SU-DHL-6 (cell line): ENCODE measurements at regions not wholly inside any gene's neighbourhood (a gene's known extent, or its start where the extent isn't known, plus 50 kb on each side); places are given as distances from the start of the nearest gene placed in this dataset.

ENCODE experiments used
- H2AFZ ChIP-seq: fragments of 200-600 bp; sonication (generic); 2 replicates; pipeline ENCODE4 v1.6.1; 2014; ENCODE audit warnings: low read depth, mild to moderate bottlenecking, moderate library complexity, mixed read lengths, antibody characterized with exemption, low read length; ENCODE audit not compliant: severe bottlenecking
- H3F3A ChIP-seq: fragments of 200-600 bp; shearing (Covaris generic); 2 replicates; pipeline ENCODE4 v1.6.0; 2016; ENCODE audit warnings: antibody characterized with exemption, mild to moderate bottlenecking; ENCODE audit not compliant: insufficient read depth
- H3K27ac ChIP-seq: fragments of 200-600 bp; sonication (generic); 2 replicates; pipeline ENCODE4 v1.5.1; 2016; ENCODE audit warnings: low read depth, mild to moderate bottlenecking, low read length, moderate library complexity, mixed read lengths
- H3K27me3 ChIP-seq: fragments of 200-600 bp; sonication (generic), shearing (Covaris generic); 2 replicates; pipeline ENCODE4 v1.6.0; 2014; ENCODE audit warnings: mild to moderate bottlenecking, low read length
- H3K36me3 ChIP-seq: fragments of 200-600 bp; sonication (generic); 2 replicates; pipeline ENCODE4 v1.6.1; 2014; ENCODE audit warnings: mild to moderate bottlenecking, low read length, mixed read lengths
- H3K4me2 ChIP-seq: fragments of 300-600, 200-600 bp; shearing (Covaris generic), sonication (generic); 2 replicates; pipeline ENCODE4 v1.6.0; 2014; ENCODE audit warnings: low read length, low read depth, mild to moderate bottlenecking; ENCODE audit not compliant: poor library complexity, severe bottlenecking
- H3K4me3 ChIP-seq: fragments of 200-600 bp; sonication (generic); 2 replicates; pipeline ENCODE4 v1.5.1; 2014; ENCODE audit warnings: antibody characterized with exemption, low read length, mild to moderate bottlenecking, mixed read lengths; ENCODE audit not compliant: insufficient read depth, poor library complexity, severe bottlenecking
- H3K79me2 ChIP-seq: fragments of 200-600 bp; sonication (generic); 2 replicates; pipeline ENCODE4 v1.6.1; 2014; ENCODE audit warnings: mild to moderate bottlenecking, low read length, moderate library complexity; ENCODE audit not compliant: insufficient read depth
- H3K9ac ChIP-seq: fragments of 200-600 bp; sonication (generic); 2 replicates; pipeline ENCODE4 v1.7.0; 2014; ENCODE audit warnings: mild to moderate bottlenecking, low read length
- H3K9me2 ChIP-seq: fragments of 200-600 bp; sonication (generic); replicated peaks from 2 replicates; pipeline ENCODE4 v1.6.1; 2014; ENCODE audit warnings: low read length; ENCODE audit not compliant: insufficient read depth
- H3K9me3 ChIP-seq: fragments of 200-600 bp; sonication (generic); 2 replicates; pipeline ENCODE4 v1.6.1; 2014; ENCODE audit warnings: low read length, mixed read lengths; ENCODE audit not compliant: insufficient read depth
- H4K20me1 ChIP-seq: fragments of 200-600 bp; sonication (generic); 2 replicates; pipeline ENCODE4 v1.6.1; 2014; ENCODE audit warnings: low read depth, mild to moderate bottlenecking, antibody characterized with exemption, low read length, moderate library complexity, mixed read lengths
- CTCF ChIP-seq: fragments of 200-600 bp; sonication (generic); IDR thresholded peaks from one replicate; pipeline ENCODE4 v1.5.1; 2017; ENCODE audit warnings: antibody characterized with exemption, mild to moderate bottlenecking, low read length, moderate library complexity; ENCODE audit not compliant: insufficient read depth, poor library complexity, severe bottlenecking
- EZH2phosphoT487 ChIP-seq: fragments of 200-600 bp; sonication (generic), shearing (Covaris generic); conservative IDR thresholded peaks from 2 replicates; pipeline ENCODE4 v1.6.1; 2018; ENCODE audit warnings: mild to moderate bottlenecking, antibody characterized with exemption, low read length, moderate library complexity, mixed read lengths

GRCh38 chr4:123889507-123889906 lies 492.9 kb downstream of the SPRY1 start:
- H3K27ac ChIP-seq = no peak overlapping the region
- no peaks in the 10 kb centered on the region for H3F3A ChIP-seq
- no peaks in the 10 kb centered on the region for H3K9me3 ChIP-seq
- no peaks in the 10 kb centered on the region for H4K20me1 ChIP-seq
- H3K4me2 ChIP-seq = no peak overlapping the region
- H3K9ac ChIP-seq = no peak overlapping the region
- H3K36me3 ChIP-seq = no peaks in the 10 kb centered on the region
- no peak overlapping the region for H3K4me3 ChIP-seq
- H2AFZ ChIP-seq = no peak overlapping the region
- no peaks in the 10 kb centered on the region for H3K9me2 ChIP-seq
- no peaks in the 10 kb centered on the region for H3K79me2 ChIP-seq
- TF ChIP-seq CTCF (no peak), EZH2phosphoT487 (no peak)
- no peaks in the 10 kb centered on the region for H3K27me3 ChIP-seq

GRCh38 chr4:123890889-123891288 lies 494.3 kb downstream of the SPRY1 start:
- Histone ChIP-seq H3K27ac (no peak overlapping the region), H3K4me2 (no peak overlapping the region), H3F3A (no peaks in the 10 kb centered on the region), H3K9ac (no peak overlapping the region), H3K4me3 (no peak overlapping the region), H3K79me2 (no peaks in the 10 kb centered on the region), H3K9me2 (no peaks in the 10 kb centered on the region), H4K20me1 (no peaks in the 10 kb centered on the region), H3K36me3 (no peaks in the 10 kb centered on the region), H3K9me3 (no peaks in the 10 kb centered on the region), H3K27me3 (no peaks in the 10 kb centered on the region), H2AFZ (no peak overlapping the region)
- TF ChIP-seq CTCF (no peak), EZH2phosphoT487 (no peak)

- Histone ChIP-seq H3K4me3 (no peak overlapping the region), H3F3A (no peaks in the 10 kb centered on the region), H3K9me3 (no peaks in the 10 kb centered on the region), H2AFZ (no peak overlapping the region), H4K20me1 (no peaks in the 10 kb centered on the region), H3K79me2 (no peaks in the 10 kb centered on the region), H3K36me3 (no peaks in the 10 kb centered on the region), H3K27ac (no peak overlapping the region), H3K4me2 (no peak overlapping the region), H3K9me2 (no peaks in the 10 kb centered on the region), H3K27me3 (no peaks in the 10 kb centered on the region), H3K9ac (no peak overlapping the region)
- TF ChIP-seq EZH2phosphoT487 = no peak
These were observed 495.3 kb downstream of the SPRY1 start for GRCh38 chr4:123891881-123892280.

- H3K9me3 ChIP-seq = no peaks in the 10 kb centered on the region
- TF ChIP-seq CTCF (no peak), EZH2phosphoT487 (no peak)
- no peaks in the 10 kb centered on the region for H3K79me2 ChIP-seq
- no peaks in the 10 kb centered on the region for H3F3A ChIP-seq
- no peak overlapping the region for H3K9ac ChIP-seq
- no peaks in the 10 kb centered on the region for H3K9me2 ChIP-seq
- no peaks in the 10 kb centered on the region for H3K36me3 ChIP-seq
- no peaks in the 10 kb centered on the region for H3K27me3 ChIP-seq
- no peak overlapping the region for H3K27ac ChIP-seq
- no peaks in the 10 kb centered on the region for H4K20me1 ChIP-seq
- no peak overlapping the region for H3K4me3 ChIP-seq
- H3K4me2 ChIP-seq = no peak overlapping the region
- no peak overlapping the region for H2AFZ ChIP-seq
These were observed 495.9 kb downstream of the SPRY1 start for GRCh38 chr4:123892368-123892976.
